NCI-H128 (cell line): ENCODE measurements at regions not wholly inside any gene's neighbourhood (a gene's known extent, or its start where the extent isn't known, plus 50 kb on each side); places are given as distances from the start of the nearest gene placed in this dataset.
A peak's percentile ranks its signal among the peaks of the same experiment; 100 is the strongest.

Experiments
- DNase-seq: peaks from one replicate; lab custom pipeline; 2025; ENCODE audit not compliant: unreplicated experiment; lab: John Stamatoyannopoulos, UW

GRCh38 chr7:121570365-121570764 is 174.3 kb upstream of the FAM3C start:
- DNase-seq: no peak

DNA sequence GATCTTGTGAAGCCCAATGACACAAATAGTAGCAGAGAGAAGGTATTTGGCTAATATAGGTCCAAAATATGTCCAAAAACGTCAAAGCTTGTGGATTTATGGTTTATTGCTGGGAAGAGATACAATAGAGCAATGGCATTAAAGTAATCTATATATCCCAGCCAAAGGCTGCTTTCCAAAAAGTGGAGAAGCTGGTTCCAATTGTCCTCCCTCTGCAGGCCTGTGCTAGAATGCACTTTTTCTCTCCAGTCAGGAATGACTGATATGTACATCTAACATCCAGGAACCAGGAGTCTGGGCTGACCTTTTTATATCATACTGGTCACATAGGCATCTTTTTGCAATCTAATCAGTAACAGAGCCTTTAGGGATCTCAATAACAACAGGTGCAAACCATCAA is 167.1 kb upstream of the FAM3C start:
- no peak for DNase-seq

DNA sequence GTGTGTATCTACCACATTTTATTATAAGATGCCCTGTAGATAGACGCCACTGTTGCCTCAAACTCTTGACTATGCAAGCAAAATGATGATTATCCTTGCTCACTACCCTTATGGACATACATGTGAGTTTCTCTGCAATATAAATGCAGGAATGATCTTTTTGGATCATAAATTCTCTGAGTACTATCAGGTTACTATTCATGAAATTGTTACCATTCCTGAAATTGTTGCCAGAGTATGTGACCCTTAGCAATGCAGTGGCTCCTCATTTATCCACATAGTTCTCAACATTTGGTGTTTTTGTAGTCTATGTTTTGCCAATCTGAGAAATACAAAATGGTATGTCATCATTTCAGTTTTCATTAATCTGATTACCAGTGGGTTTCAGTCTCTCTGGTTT is 166.2 kb upstream of the FAM3C start:
- no peak for DNase-seq

GRCh38 chr7:121561717-121562116 is 165.6 kb upstream of the FAM3C start:
- no peak for DNase-seq

DNA sequence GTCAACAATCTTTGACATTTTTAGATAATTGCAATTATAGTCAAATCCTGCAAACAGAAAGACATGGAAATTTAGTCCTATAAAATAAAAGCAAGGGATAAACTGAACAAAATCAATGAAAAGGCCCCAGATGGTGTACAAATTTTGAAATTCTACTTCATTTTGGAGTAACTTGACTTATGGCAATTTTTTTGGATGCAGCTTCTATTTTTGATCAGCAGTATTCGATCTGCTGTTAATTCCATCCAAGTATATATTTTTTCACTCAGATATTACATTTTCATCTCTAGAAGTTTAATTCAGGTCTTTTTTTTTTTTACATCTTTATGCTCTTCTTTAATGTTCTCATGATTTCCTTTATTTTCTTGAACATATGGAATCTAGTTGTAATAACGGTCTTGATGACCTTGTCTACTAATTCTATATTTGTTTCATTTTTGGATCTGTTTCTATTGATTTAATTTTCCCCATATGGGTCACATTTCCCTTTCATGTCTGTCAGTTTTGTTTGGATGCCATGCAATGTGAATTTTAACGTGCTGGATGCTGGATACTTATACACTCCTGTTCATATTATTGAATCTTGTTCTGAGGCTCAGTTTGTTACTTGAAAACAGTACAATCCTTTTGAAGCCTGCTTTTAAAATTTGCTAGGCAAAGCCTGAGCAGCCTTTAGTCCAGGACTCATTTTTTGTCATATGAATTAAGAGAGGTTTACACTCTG is 164.3 kb upstream of the FAM3C start:
- no peak for DNase-seq

- DNase-seq: no peak
Observed at GRCh38 chr7:121558288-121558687, 162.2 kb upstream of the FAM3C start.

GRCh38 chr7:121557034-121557892 is 161.2 kb upstream of the FAM3C start:
- DNase-seq: no peak

DNA sequence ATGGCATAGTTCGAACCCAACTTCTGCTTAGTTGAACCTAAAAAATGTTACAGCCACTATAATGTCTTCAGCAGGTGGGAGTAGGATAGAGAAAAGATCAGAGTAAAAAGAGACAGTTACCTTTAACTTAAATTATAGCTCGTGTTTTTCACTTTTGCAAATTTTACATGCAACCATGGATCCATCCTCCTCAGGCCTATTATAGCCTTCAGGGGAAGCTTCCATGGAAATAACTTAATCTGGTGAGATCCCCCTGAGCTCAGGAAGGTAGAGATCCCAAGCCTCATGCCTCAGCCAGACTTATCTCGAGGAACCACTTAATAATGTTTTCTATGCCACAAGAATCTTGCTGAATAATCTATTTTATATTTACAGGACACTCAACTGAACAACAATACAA is 159.4 kb upstream of the FAM3C start:
- DNase-seq: no peak

DNA sequence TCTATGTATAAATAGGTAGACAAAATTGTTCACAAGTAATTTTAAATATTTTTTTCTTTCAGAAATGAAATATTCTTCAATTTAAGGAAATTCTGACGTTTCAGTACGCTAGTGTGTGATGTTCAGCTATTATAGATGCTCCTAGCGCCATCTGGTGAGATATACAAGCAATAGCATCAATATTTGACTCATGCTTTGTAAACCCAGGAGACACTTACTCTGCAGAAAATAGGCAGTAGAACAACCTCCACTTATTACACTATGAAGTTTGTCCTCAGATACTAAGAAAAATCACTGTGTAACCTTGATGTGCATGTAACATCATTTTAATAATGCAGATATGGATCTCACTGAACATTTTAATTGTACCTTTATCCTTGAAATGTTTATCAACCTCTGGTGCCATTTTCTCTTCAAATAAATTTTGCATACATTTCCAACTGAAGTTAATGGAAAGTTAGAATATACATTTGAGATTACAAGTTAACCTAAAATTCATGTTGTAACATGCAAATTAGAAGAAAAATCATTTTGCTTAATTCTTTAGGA is 151.5 kb upstream of the FAM3C start:
- peak; percentile 40 for DNase-seq

- no peak for DNase-seq
Observed at GRCh38 chr7:121546632-121547543, 150.8 kb upstream of the FAM3C start.

- no peak for DNase-seq
Observed at GRCh38 chr7:121545418-121545817, 149.3 kb upstream of the FAM3C start.

- DNase-seq: no peak
Observed at GRCh38 chr7:121544726-121545125, 148.6 kb upstream of the FAM3C start.

DNA sequence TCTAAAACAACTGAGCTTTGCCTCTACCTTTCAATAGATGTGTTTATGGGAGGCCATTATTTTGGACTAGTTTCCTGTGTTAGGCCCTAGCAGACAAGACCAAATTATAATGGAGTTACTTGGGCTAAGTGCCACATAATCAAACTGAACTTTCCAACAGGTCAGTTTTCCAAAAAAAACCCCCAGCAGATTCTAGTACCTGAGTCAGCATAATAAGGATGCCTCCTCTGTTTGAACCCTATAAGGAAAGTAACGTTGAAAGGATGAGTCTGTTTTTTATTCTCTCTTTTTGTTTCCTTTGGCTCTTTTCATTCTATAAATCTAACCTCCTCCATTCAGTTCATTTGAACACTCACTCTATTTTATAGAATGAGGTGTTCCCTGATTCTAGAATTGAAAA is 148.1 kb upstream of the FAM3C start:
- no peak for DNase-seq

- no peak for DNase-seq
Observed at GRCh38 chr7:121541457-121541856, 145.3 kb upstream of the FAM3C start.

- DNase-seq: no peak
Observed at GRCh38 chr7:121540138-121540537, 144.0 kb upstream of the FAM3C start.

DNA sequence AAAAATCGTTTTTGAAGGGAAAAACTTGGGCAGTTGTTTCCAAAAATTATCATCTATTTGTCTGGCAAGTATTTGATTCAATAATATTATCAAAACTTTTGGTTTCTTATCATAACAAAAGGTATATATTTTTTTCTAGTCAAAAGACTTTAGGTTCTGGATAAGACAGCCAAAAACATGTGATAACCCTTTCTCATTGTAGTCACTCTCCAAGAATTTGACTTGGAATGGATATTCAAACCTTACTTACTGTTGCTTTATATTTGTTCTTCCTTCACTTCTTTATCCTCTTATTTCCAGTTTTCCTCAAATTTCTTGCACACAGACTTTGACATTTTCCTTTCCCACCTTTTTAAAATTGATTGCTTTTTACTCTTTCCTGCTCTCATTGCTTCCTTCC is 140.9 kb upstream of the FAM3C start:
- no peak for DNase-seq

GRCh38 chr7:121531175-121532070 is 135.3 kb upstream of the FAM3C start:
- DNase-seq: no peak

DNA sequence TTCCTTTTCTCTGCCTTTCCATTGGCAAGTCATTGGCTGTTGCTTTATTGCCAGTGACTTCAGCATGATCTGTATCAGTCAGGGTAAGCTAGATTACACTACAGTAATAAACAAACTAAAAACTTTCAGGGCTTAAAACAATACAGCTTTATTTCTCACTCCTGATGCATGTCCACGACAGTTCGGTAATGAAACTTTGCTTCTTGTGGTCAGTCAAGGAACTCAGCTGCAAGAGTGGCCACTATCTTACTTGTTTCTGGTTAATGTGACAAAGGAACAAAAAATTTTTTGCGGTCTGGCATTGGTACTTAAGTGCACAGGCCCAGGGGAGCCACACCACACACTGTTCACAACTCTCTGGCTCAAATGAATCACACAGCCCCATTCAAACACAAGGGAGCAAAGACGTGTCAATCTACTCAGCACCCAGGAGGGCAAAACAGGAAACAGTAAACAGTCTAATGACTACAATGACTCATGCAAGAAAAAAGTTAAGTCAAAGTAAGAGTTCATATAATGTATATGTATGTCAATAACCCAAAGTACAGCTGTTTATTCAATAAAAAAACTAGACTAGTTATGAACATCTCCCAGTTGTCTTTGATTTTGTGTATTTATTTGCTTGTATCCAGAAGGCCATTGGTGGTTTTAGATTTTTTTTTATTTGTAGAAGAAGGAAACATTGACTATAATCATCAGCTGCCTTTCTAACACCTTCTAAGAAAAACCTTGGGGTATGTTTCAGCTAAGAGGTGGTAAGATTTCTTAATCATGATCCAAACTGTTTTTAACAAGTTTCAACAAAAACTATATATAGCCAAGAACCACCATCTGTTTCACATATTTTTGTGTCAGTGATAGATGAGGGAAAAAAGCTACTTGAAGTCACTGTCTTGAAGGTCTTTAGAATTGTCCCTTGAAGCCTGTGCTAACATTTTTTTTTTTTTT is 134.4 kb upstream of the FAM3C start:
- DNase-seq: no peak

GRCh38 chr7:121529003-121529402 is 132.9 kb upstream of the FAM3C start:
- DNase-seq: no peak
